MM.1S (cell line): ENCODE measurements at regions not wholly inside any gene's neighbourhood (a gene's known extent, or its start where the extent isn't known, plus 50 kb on each side); places are given as distances from the start of the nearest gene placed in this dataset.

Experiments
- EZH2 ChIP-seq: fragments of 300-600 bp; sonication (generic); optimal IDR thresholded peaks from 2 replicates; pipeline ENCODE3; 2017; ENCODE audit warnings: low read depth, mild to moderate bottlenecking, antibody characterized with exemption, low read length, mixed read lengths
- EZH2phosphoT487 ChIP-seq: fragments of 300-600 bp; sonication (generic); IDR thresholded peaks from 2 replicates; pipeline ENCODE4 v1.6.1; 2018; ENCODE audit warnings: antibody characterized with exemption, low read length
- TF ChIP-seq, protein P1 (sequence below): fragments of 300-600 bp; sonication (generic); IDR thresholded peaks from 2 replicates; pipeline ENCODE4 v1.5.1; 2016; ENCODE audit warnings: antibody characterized with exemption, low read length, mixed read lengths

DNA sequence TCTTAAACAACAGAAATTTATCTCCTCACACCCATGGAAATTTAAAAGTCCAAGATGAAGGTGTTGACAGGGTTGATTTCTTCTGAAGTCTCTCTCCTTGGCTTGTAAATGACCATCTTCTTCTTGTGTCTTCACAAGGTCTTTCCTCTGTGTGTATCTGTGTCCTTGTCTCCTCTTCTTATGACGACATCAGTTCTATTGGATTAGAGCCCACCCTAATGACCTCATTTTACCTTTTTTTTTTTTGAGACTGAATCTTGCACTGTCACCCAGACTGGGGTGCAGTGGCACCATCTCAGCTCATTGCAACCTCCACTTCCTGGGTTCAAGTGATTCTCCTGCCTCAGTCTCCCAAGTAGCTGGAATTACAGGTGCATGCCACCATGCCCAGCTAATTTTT, 429.0 kb upstream of the CDH5 start:
- TF ChIP-seq, protein P1, sequence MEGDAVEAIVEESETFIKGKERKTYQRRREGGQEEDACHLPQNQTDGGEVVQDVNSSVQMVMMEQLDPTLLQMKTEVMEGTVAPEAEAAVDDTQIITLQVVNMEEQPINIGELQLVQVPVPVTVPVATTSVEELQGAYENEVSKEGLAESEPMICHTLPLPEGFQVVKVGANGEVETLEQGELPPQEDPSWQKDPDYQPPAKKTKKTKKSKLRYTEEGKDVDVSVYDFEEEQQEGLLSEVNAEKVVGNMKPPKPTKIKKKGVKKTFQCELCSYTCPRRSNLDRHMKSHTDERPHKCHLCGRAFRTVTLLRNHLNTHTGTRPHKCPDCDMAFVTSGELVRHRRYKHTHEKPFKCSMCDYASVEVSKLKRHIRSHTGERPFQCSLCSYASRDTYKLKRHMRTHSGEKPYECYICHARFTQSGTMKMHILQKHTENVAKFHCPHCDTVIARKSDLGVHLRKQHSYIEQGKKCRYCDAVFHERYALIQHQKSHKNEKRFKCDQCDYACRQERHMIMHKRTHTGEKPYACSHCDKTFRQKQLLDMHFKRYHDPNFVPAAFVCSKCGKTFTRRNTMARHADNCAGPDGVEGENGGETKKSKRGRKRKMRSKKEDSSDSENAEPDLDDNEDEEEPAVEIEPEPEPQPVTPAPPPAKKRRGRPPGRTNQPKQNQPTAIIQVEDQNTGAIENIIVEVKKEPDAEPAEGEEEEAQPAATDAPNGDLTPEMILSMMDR, result no peak
- TF ChIP-seq EZH2, result no peak
- TF ChIP-seq EZH2phosphoT487, result no peak
